Mammary epithelial cell (primary cell): ENCODE measurements at regions not wholly inside any gene's neighbourhood (a gene's known extent, or its start where the extent isn't known, plus 50 kb on each side); places are given as distances from the start of the nearest gene placed in this dataset.

Experiments used
- EZH2 ChIP-seq: IDR thresholded peaks from 2 replicates; pipeline ENCODE4 v1.6.1; 2012; ENCODE audit warnings: low read length, inconsistent platforms, borderline replicate concordance
- TF ChIP-seq, protein P1 (sequence below), 2 donors: IDR thresholded peaks in 1 of 2; conservative IDR thresholded peaks in 1 of 2; 2 replicates each; pipeline ENCODE4 v1.5.1; 2011 to 2012; ENCODE audit warnings: inconsistent platforms in 2 of 2, low read length in 2 of 2, mild to moderate bottlenecking in 2 of 2, control low read depth in 1 of 2, low read depth in 1 of 2; ENCODE audit not compliant: insufficient read depth in 1 of 2; ENCODE audit errors: extremely low read depth in 1 of 2

DNA sequence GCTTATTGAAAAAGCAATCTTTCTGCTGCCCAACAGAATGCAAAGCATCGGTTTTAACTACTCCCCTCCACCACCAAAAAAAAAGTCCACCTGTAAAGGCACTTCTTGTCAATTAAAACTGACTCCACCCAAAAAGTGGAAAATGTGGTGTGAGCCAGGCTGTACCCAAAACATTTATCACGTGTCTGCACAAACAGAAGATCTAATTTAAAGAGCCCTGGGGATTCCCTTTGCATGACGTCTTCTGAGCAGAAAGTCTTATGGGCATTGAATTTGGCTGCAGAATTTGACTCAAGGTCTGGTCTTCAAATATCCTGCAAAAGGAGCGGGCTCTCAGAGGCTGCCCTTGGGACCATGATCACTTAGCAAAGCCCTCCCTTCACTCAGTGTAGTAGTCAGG, 358.3 kb upstream of the KLHL29 start:
- no peak for TF ChIP-seq EZH2
- TF ChIP-seq, protein P1, sequence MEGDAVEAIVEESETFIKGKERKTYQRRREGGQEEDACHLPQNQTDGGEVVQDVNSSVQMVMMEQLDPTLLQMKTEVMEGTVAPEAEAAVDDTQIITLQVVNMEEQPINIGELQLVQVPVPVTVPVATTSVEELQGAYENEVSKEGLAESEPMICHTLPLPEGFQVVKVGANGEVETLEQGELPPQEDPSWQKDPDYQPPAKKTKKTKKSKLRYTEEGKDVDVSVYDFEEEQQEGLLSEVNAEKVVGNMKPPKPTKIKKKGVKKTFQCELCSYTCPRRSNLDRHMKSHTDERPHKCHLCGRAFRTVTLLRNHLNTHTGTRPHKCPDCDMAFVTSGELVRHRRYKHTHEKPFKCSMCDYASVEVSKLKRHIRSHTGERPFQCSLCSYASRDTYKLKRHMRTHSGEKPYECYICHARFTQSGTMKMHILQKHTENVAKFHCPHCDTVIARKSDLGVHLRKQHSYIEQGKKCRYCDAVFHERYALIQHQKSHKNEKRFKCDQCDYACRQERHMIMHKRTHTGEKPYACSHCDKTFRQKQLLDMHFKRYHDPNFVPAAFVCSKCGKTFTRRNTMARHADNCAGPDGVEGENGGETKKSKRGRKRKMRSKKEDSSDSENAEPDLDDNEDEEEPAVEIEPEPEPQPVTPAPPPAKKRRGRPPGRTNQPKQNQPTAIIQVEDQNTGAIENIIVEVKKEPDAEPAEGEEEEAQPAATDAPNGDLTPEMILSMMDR (conservative IDR thresholded peaks at IDR 0.05 in 1 of 2, IDR thresholded peaks at IDR 0.05 in 1 of 2; ENCODE audit: extremely low read depth in 1 of 2, insufficient read depth in 1 of 2, low read depth in 1 of 2, low read length in 2 of 2) = no peak
